ENCODE measurements at regions not wholly inside any gene's neighbourhood (a gene's known extent, or its start where the extent isn't known, plus 50 kb on each side); places are given as distances from the start of the nearest gene placed in this dataset.

DNA sequence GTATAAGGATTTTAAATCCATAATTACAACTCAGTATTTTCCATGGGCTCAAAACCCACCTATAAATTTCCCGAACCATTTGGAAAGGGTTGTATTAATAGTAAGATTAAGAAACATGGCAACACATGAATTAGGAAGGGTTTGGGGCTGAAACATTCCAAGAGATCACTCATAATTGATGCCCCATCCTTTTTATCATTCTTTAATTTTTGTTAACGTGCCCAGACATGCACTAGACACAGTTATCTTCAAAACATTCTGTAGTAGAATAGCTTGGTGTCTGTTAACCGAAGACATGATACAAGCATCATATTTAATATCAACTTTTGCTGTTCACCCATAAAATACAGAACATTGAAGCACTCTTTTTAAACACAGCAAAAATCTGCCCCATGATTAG is 106.8 kb upstream of the FRMD6 start:
- TF ChIP-seq, protein P1, sequence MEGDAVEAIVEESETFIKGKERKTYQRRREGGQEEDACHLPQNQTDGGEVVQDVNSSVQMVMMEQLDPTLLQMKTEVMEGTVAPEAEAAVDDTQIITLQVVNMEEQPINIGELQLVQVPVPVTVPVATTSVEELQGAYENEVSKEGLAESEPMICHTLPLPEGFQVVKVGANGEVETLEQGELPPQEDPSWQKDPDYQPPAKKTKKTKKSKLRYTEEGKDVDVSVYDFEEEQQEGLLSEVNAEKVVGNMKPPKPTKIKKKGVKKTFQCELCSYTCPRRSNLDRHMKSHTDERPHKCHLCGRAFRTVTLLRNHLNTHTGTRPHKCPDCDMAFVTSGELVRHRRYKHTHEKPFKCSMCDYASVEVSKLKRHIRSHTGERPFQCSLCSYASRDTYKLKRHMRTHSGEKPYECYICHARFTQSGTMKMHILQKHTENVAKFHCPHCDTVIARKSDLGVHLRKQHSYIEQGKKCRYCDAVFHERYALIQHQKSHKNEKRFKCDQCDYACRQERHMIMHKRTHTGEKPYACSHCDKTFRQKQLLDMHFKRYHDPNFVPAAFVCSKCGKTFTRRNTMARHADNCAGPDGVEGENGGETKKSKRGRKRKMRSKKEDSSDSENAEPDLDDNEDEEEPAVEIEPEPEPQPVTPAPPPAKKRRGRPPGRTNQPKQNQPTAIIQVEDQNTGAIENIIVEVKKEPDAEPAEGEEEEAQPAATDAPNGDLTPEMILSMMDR (IDR thresholded peaks at IDR 0.05), result no peak
- no peak for TF ChIP-seq POLR2A (IDR thresholded peaks at IDR 0.05)
